ENCODE measurements at regions not wholly inside any gene's neighbourhood (a gene's known extent, or its start where the extent isn't known, plus 50 kb on each side); places are given as distances from the start of the nearest gene placed in this dataset.
"Not testable (repeated sequence)": the region's sequence is repeated elsewhere in the genome, so short reads cannot be mapped to it uniquely, and the experiment has no call there.

- no peak for DNase-seq (ENCODE audit: low read depth)
- TF ChIP-seq, protein P1, sequence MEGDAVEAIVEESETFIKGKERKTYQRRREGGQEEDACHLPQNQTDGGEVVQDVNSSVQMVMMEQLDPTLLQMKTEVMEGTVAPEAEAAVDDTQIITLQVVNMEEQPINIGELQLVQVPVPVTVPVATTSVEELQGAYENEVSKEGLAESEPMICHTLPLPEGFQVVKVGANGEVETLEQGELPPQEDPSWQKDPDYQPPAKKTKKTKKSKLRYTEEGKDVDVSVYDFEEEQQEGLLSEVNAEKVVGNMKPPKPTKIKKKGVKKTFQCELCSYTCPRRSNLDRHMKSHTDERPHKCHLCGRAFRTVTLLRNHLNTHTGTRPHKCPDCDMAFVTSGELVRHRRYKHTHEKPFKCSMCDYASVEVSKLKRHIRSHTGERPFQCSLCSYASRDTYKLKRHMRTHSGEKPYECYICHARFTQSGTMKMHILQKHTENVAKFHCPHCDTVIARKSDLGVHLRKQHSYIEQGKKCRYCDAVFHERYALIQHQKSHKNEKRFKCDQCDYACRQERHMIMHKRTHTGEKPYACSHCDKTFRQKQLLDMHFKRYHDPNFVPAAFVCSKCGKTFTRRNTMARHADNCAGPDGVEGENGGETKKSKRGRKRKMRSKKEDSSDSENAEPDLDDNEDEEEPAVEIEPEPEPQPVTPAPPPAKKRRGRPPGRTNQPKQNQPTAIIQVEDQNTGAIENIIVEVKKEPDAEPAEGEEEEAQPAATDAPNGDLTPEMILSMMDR (IDR thresholded peaks at IDR 0.05; ENCODE audit: low read depth, low read length, missing control alignments) = no peak
- no peak overlapping the region for H3K4me3 ChIP-seq (ENCODE audit: low read depth, low read length)
- in situ Hi-C loops (cut with HindIII; ENCODE audit: low sequenced_read_pairs) = no loop called here
Measured at GRCh38 chr4:71081192-71081591, 87.7 kb downstream of the DCK start.

GRCh38 chr4:71093745-71094144 is 100.3 kb downstream of the DCK start:
- in situ Hi-C loops (cut with HindIII; ENCODE audit: low sequenced_read_pairs) = no loop called here
- DNase-seq (ENCODE audit: low read depth) = no peak
- TF ChIP-seq, protein P1 (IDR thresholded peaks at IDR 0.05; ENCODE audit: low read depth, low read length, missing control alignments) = no peak
- H3K4me3 ChIP-seq (ENCODE audit: low read depth, low read length) = no peak overlapping the region

- TF ChIP-seq, protein P1 (IDR thresholded peaks at IDR 0.05; ENCODE audit: low read depth, low read length, missing control alignments) = no peak
- no peak overlapping the region for H3K4me3 ChIP-seq (ENCODE audit: low read depth, low read length)
- DNase-seq (ENCODE audit: low read depth) = no peak
- in situ Hi-C loops (cut with HindIII; ENCODE audit: low sequenced_read_pairs) = no loop called here
Measured at GRCh38 chr4:71094201-71094600, 100.8 kb downstream of the DCK start.

DNA sequence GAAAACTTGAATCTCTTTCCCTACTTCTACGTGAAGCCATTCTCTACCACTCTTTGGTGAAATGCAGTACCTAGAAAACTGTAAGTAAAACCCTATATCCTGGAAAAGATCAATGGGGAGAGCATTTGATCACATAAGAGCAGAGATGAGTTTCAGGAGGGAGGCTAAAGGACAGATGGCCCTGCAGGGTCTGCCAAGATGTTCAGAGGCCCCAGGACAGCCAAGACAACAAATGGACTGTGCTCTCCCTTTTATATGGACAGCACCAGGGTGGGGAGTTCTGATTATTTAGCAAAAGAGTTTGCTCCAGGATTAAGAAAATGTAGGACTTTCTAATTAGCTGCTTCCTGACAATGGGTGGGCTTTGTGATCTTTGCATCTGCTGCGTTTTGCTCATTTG is 101.7 kb downstream of the DCK start:
- TF ChIP-seq, protein P1 (IDR thresholded peaks at IDR 0.05; ENCODE audit: low read depth, low read length, missing control alignments) = no peak
- H3K4me3 ChIP-seq (ENCODE audit: low read depth, low read length) = no peak overlapping the region
- in situ Hi-C loops (cut with HindIII; ENCODE audit: low sequenced_read_pairs) = no loop called here
- DNase-seq (ENCODE audit: low read depth) = no peak

DNA sequence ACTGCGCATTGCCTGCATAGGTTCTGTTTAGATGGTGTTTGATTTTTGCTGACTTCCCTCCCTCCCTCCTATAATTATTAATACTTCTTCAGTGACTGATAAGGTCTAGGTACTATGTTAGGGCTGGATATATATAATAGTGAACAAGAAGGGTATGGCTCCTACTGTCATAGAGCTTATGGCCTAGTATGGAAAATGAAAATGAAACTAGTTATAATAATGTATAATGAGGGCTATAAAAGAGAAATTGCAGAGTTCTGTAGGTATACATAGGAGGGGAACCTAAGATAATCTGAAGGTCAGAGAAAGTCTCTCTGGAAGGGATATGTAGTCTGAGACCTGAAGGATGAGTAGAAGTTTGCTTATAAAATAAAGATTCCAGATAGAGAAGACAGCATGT is 102.1 kb downstream of the DCK start:
- in situ Hi-C loops (cut with HindIII; ENCODE audit: low sequenced_read_pairs) = no loop called here
- no peak overlapping the region for H3K4me3 ChIP-seq (ENCODE audit: low read depth, low read length)
- no peak for DNase-seq (ENCODE audit: low read depth)
- TF ChIP-seq, protein P1 (IDR thresholded peaks at IDR 0.05; ENCODE audit: low read depth, low read length, missing control alignments) = no peak

DNA sequence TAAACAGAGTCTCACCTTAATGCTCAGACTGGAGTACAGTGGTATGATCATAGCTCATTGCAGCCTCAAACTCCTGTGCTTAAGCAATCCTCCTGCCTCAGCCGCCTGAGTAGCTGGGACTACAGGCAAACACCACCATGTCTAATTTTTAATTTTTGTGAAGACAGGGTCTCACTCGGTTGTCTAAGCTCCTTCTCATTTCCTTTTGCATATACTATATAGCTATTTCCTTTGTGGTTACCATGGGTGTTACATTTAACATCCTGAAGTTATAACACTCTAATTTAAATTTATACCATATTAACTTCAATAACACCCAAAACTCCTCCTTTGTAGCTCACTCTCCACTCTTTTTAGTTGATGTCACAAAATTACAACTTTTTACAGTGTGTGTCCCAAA is 114.3 kb downstream of the DCK start:
- in situ Hi-C loops (cut with HindIII; ENCODE audit: low sequenced_read_pairs) = no loop called here
- no peak overlapping the region for H3K4me3 ChIP-seq (ENCODE audit: low read depth, low read length)
- DNase-seq (ENCODE audit: low read depth) = no peak
- TF ChIP-seq, protein P1 (IDR thresholded peaks at IDR 0.05; ENCODE audit: low read depth, low read length, missing control alignments) = no peak

GRCh38 chr4:71110499-71110898 is 117.0 kb downstream of the DCK start:
- TF ChIP-seq, protein P1 (IDR thresholded peaks at IDR 0.05; ENCODE audit: low read depth, low read length, missing control alignments) = no peak
- no peak for DNase-seq (ENCODE audit: low read depth)
- in situ Hi-C loops (cut with HindIII; ENCODE audit: low sequenced_read_pairs) = no loop called here
- no peak overlapping the region for H3K4me3 ChIP-seq (ENCODE audit: low read depth, low read length)

DNA sequence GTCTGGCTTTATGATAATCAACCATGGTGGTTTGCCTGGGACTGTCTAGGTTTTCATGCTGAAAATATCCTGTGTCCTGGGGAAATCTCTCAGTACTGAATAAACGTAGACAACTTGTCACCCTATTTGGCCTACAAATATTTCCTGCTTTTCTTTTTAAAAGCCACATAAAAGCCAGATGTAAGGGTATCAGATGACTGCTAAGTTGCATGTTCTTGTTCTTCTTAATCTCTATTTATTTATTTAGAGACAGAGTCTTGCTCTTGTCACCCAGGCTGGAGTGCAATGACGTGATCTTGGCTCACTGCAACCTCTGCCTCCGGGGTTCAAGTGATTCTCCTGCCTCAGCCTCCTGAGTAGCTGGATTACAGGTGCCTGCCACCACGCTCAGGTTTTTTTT is 117.7 kb downstream of the DCK start:
- DNase-seq (ENCODE audit: low read depth); in situ Hi-C loops (cut with HindIII; ENCODE audit: low sequenced_read_pairs); H3K4me3 ChIP-seq (ENCODE audit: low read depth, low read length): not testable (repeated sequence)

All from astrocyte of the cerebellum (primary cell).